Panc1 (cell line): ENCODE measurements at regions not wholly inside any gene's neighbourhood (a gene's known extent, or its start where the extent isn't known, plus 50 kb on each side); places are given as distances from the start of the nearest gene placed in this dataset.

Experiments used
- POLR2AphosphoS5 ChIP-seq: IDR thresholded peaks from 2 replicates; pipeline ENCODE4 v1.6.1; 2012; ENCODE audit warnings: mild to moderate bottlenecking, low read depth, low read length, moderate library complexity
- SIN3A ChIP-seq: IDR thresholded peaks from 2 replicates; pipeline ENCODE4 v1.6.1; 2012; ENCODE audit warnings: low read depth, mild to moderate bottlenecking, low read length, moderate library complexity, borderline replicate concordance; ENCODE audit not compliant: insufficient read depth
- TCF7L2 ChIP-seq: IDR thresholded peaks from 2 replicates; pipeline ENCODE4 v1.6.1; 2011; ENCODE audit warnings: mild to moderate bottlenecking, low read depth, low read length, inconsistent platforms
- TF ChIP-seq, protein P1 (sequence below): fragments of 450-650 bp; IDR thresholded peaks from 2 replicates; pipeline ENCODE4 v1.5.1; 2017; ENCODE audit warnings: mild to moderate bottlenecking

DNA sequence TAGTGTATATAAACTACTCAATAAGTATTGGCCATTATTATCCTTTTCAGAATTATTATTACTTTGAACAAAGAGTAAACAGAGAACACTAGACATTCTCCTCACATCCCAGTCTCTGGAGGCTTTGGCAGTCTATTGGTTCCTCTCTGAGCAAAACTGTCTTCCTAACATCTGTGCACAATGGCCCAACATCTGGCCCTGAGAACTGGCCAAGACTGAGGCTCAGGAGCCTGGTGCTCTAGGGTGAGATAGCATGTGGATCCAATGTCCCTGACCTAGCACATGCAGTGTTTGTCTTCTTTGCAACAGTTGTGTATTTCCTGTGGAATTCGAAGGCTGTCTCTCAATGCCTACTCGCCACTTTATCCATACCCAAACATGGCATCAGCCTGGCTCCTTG, 313.2 kb upstream of the KAZN start:
- TF ChIP-seq, protein P1, sequence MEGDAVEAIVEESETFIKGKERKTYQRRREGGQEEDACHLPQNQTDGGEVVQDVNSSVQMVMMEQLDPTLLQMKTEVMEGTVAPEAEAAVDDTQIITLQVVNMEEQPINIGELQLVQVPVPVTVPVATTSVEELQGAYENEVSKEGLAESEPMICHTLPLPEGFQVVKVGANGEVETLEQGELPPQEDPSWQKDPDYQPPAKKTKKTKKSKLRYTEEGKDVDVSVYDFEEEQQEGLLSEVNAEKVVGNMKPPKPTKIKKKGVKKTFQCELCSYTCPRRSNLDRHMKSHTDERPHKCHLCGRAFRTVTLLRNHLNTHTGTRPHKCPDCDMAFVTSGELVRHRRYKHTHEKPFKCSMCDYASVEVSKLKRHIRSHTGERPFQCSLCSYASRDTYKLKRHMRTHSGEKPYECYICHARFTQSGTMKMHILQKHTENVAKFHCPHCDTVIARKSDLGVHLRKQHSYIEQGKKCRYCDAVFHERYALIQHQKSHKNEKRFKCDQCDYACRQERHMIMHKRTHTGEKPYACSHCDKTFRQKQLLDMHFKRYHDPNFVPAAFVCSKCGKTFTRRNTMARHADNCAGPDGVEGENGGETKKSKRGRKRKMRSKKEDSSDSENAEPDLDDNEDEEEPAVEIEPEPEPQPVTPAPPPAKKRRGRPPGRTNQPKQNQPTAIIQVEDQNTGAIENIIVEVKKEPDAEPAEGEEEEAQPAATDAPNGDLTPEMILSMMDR = no peak
- TF ChIP-seq SIN3A (no peak), POLR2AphosphoS5 (no peak), TCF7L2 (no peak)
